Occipital lobe (tissue), 1 donor: ENCODE measurements at regions not wholly inside any gene's neighbourhood (a gene's known extent, or its start where the extent isn't known, plus 50 kb on each side); places are given as distances from the start of the nearest gene placed in this dataset.
A peak's percentile ranks its signal among the peaks of the same experiment; 100 is the strongest.

ENCODE experiments used
- DNase-seq: peaks from one replicate; lab custom pipeline; 2025; lab: John Stamatoyannopoulos, UW

- no peak for DNase-seq
Measured at GRCh38 chr1:232682248-232682647, 52.3 kb upstream of the SIPA1L2 start.

GRCh38 chr1:232684371-232685105, 54.6 kb upstream of the SIPA1L2 start:
- DNase-seq, result no peak

- DNase-seq, result no peak
Measured at GRCh38 chr1:232686346-232686745, 56.4 kb upstream of the SIPA1L2 start.

GRCh38 chr1:232687304-232687703, 57.4 kb upstream of the SIPA1L2 start:
- no peak for DNase-seq

- no peak for DNase-seq
Measured at GRCh38 chr1:232687728-232688127, 57.8 kb upstream of the SIPA1L2 start.

GRCh38 chr1:232688398-232688797, 58.5 kb upstream of the SIPA1L2 start:
- no peak for DNase-seq

GRCh38 chr1:232689711-232690110, 59.8 kb upstream of the SIPA1L2 start:
- no peak for DNase-seq

GRCh38 chr1:232690285-232690935, 60.5 kb upstream of the SIPA1L2 start:
- no peak for DNase-seq

- no peak for DNase-seq
Measured at GRCh38 chr1:232694475-232694874, 64.5 kb upstream of the SIPA1L2 start.

GRCh38 chr1:232695621-232696385, 65.9 kb upstream of the SIPA1L2 start:
- no peak for DNase-seq

- DNase-seq, result no peak
Measured at GRCh38 chr1:232696466-232696865, 66.5 kb upstream of the SIPA1L2 start.

GRCh38 chr1:232697187-232697822, 67.4 kb upstream of the SIPA1L2 start:
- no peak for DNase-seq

- DNase-seq, result no peak
Measured at GRCh38 chr1:232699814-232700213, 69.9 kb upstream of the SIPA1L2 start.

- no peak for DNase-seq
Measured at GRCh38 chr1:232702911-232703310, 73.0 kb upstream of the SIPA1L2 start.

- no peak for DNase-seq
Measured at GRCh38 chr1:232704256-232704655, 74.3 kb upstream of the SIPA1L2 start.

- peak; percentile 68 for DNase-seq
Measured at GRCh38 chr1:232704694-232705680, 75.1 kb upstream of the SIPA1L2 start.

GRCh38 chr1:232705815-232706575, 76.1 kb upstream of the SIPA1L2 start:
- DNase-seq, result no peak

- no peak for DNase-seq
Measured at GRCh38 chr1:232707142-232707541, 77.2 kb upstream of the SIPA1L2 start.

GRCh38 chr1:232709386-232709785, 79.5 kb upstream of the SIPA1L2 start:
- DNase-seq, result no peak

GRCh38 chr1:232711996-232712395, 82.1 kb upstream of the SIPA1L2 start:
- DNase-seq, result no peak
